ENCODE measurements at regions not wholly inside any gene's neighbourhood (a gene's known extent, or its start where the extent isn't known, plus 50 kb on each side); places are given as distances from the start of the nearest gene placed in this dataset.

- Histone ChIP-seq H3K36me3 (no peaks in the 10 kb centered on the region), H3K27me3 (peaks cover 0 to 5% (median 0%) of the 10 kb centered on the region in 4 donors), H3K27ac (no peak overlapping the region), H3K4me1 (no peaks in the 10 kb centered on the region), H3K4me3 (no peak overlapping the region), H3K9me3 (no peaks in the 10 kb centered on the region)
- intact Hi-C loops (cut with DNase I), result no loop called here
- DNase-seq, result no peak
- WGBS, 2 donors, result 82 to 87% methylated on average over 5 to 7 of the region's 7 CpGs
- TF ChIP-seq, protein P1, sequence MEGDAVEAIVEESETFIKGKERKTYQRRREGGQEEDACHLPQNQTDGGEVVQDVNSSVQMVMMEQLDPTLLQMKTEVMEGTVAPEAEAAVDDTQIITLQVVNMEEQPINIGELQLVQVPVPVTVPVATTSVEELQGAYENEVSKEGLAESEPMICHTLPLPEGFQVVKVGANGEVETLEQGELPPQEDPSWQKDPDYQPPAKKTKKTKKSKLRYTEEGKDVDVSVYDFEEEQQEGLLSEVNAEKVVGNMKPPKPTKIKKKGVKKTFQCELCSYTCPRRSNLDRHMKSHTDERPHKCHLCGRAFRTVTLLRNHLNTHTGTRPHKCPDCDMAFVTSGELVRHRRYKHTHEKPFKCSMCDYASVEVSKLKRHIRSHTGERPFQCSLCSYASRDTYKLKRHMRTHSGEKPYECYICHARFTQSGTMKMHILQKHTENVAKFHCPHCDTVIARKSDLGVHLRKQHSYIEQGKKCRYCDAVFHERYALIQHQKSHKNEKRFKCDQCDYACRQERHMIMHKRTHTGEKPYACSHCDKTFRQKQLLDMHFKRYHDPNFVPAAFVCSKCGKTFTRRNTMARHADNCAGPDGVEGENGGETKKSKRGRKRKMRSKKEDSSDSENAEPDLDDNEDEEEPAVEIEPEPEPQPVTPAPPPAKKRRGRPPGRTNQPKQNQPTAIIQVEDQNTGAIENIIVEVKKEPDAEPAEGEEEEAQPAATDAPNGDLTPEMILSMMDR (IDR thresholded peaks at IDR 0.05), result no peak
- TF ChIP-seq POLR2A (IDR thresholded peaks at IDR 0.05), result no peak
Observed at GRCh38 chr15:94032571-94032970, 198.8 kb upstream of the MCTP2 start.

DNA sequence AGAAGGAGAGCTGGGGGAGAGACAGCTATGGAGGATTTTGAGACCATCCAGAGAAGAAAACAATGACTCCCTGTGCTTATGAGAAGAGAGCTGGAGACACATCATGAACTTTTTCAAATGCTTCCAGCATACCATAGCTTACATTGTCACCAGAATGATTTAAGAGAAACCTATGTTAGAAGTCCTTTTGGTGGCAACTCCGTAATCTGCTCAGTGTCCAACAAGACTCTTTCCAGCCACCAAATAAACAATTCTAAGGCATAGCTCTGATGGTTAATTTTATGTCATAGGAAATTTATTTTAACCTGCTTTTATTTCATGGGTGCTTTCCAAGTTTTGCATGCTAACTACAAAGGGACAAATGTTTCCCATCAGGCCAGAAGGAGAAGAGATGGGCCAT is 200.3 kb upstream of the MCTP2 start:
- Histone ChIP-seq H3K27me3 (peaks cover 0 to 5% (median 0%) of the 10 kb centered on the region in 4 donors), H3K27ac (no peak overlapping the region), H3K9me3 (no peaks in the 10 kb centered on the region), H3K4me3 (no peak overlapping the region), H3K4me1 (peaks cover 0 to 7% (median 7%) of the 10 kb centered on the region in 3 donors), H3K36me3 (no peaks in the 10 kb centered on the region)
- TF ChIP-seq, protein P1 (IDR thresholded peaks at IDR 0.05), result no peak
- no peak for TF ChIP-seq POLR2A (IDR thresholded peaks at IDR 0.05)
- intact Hi-C loops (cut with DNase I), result no loop called here
- no peak for DNase-seq
- 79 to 81% methylated on average over 1 of the region's 1 CpG for WGBS, 2 donors

- H3K27ac ChIP-seq, result no peak overlapping the region
- H3K27me3 ChIP-seq, result peaks cover 0 to 5% (median 0%) of the 10 kb centered on the region in 4 donors
- H3K36me3 ChIP-seq, result no peaks in the 10 kb centered on the region
- TF ChIP-seq, protein P1 (IDR thresholded peaks at IDR 0.05), result no peak
- no peak for TF ChIP-seq POLR2A (IDR thresholded peaks at IDR 0.05)
- H3K4me1 ChIP-seq, result peaks cover 0 to 8% (median 8%) of the 10 kb centered on the region in 3 donors
- no peaks in the 10 kb centered on the region for H3K9me3 ChIP-seq
- no peak overlapping the region for H3K4me3 ChIP-seq
- intact Hi-C loops (cut with DNase I), result no loop called here
- 24 to 25% methylated on average over 1 of the region's 1 CpG for WGBS, 2 donors
- no peak for DNase-seq
Observed at GRCh38 chr15:94029495-94029894, 201.9 kb upstream of the MCTP2 start.

DNA sequence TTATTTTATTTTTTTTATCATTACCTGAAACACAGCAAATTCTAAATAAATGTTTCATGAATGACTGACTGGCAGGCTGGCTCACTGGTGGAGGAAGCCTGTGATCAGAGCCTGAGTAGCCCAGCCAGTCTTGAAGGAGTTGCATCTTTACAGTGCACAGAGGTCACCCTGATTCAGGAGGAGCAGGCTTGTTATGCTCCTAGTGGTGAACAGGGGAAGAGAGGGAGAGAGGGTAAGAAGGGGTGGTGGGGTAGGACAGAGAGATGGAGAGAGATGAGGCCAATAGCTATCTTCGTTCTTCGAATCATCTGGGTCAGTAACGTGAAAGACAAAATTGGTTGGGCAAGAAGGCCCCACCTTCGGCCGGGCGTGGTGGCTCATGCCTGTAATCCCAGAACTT is 202.6 kb upstream of the MCTP2 start:
- Histone ChIP-seq H3K4me3 (no peak overlapping the region), H3K27me3 (peaks cover 0 to 4% (median 0%) of the 10 kb centered on the region in 4 donors), H3K9me3 (no peaks in the 10 kb centered on the region), H3K27ac (no peak overlapping the region), H3K36me3 (no peaks in the 10 kb centered on the region), H3K4me1 (peaks cover 0 to 9% (median 8%) of the 10 kb centered on the region in 3 donors)
- DNase-seq, result no peak
- no peak for TF ChIP-seq POLR2A (IDR thresholded peaks at IDR 0.05)
- TF ChIP-seq, protein P1 (IDR thresholded peaks at IDR 0.05), result no peak
- intact Hi-C loops (cut with DNase I), result no loop called here
- 89 to 92% methylated on average over 6 of the region's 6 CpGs for WGBS, 2 donors

DNA sequence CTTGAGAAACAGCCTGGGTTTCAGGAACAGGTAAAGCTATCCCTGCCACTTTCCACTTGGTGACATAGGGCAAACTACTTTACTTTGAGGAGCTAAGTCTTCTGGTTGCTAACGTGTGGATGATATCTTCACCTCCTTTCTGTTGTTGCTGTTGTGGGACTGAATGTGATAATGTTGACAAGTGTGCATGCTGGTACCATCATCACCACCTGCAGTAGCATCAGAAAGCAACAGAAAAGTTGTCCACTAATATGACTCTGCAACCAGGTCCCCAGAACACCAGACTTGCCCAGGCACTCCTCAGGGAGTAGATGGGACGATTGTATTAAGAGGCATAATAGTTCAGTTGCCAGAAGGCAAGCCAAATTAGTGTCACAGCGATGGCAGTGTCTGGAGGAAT is 203.2 kb upstream of the MCTP2 start:
- Histone ChIP-seq H3K27me3 (no peaks in the 10 kb centered on the region), H3K4me1 (peaks cover 0 to 15% (median 8%) of the 10 kb centered on the region in 3 donors), H3K36me3 (no peaks in the 10 kb centered on the region), H3K4me3 (no peak overlapping the region), H3K9me3 (no peaks in the 10 kb centered on the region), H3K27ac (no peak overlapping the region)
- 63 to 67% methylated on average over 3 of the region's 3 CpGs for WGBS, 2 donors
- no peak for DNase-seq
- TF ChIP-seq POLR2A (IDR thresholded peaks at IDR 0.05), result no peak
- TF ChIP-seq, protein P1 (IDR thresholded peaks at IDR 0.05), result no peak
- intact Hi-C loops (cut with DNase I), result no loop called here
